Heart right ventricle (tissue), 16 donors: ENCODE measurements at regions not wholly inside any gene's neighbourhood (a gene's known extent, or its start where the extent isn't known, plus 50 kb on each side); places are given as distances from the start of the nearest gene placed in this dataset.

Source experiments
- ATAC-seq, 8 donors: fragments of 200-7000 bp; cut with Tn5 transposase; one replicate each; pipeline ENCODE4 v1.9.1; 2020; ENCODE audit warnings: mild to moderate bottlenecking in 8 of 8, moderate library complexity in 8 of 8, moderate number of reproducible peaks in 1 of 8
- DNase-seq, 2 donors: peaks; one replicate each; pipeline ENCODE4 v3.0.0-alpha.2; 2020
- H3K27ac ChIP-seq, 10 donors: fragments of 200-600 bp; sonication (generic) in 2 of 10; one replicate each; pipeline versions ENCODE4 v1.5.0 to v1.8.0; 2020 to 2022; ENCODE audit warnings: mild to moderate bottlenecking in 3 of 10
- H3K27me3 ChIP-seq, 7 donors: fragments of 200-600 bp; one replicate each; pipeline ENCODE4 v1.8.0; 2021 to 2022; ENCODE audit warnings: mild to moderate bottlenecking in 2 of 7
- H3K36me3 ChIP-seq, 9 donors: fragments of 200-600 bp; sonication (generic) in 1 of 9; one replicate each; pipeline versions ENCODE4 v1.5.0 to v1.8.0; 2020 to 2022; ENCODE audit warnings: mild to moderate bottlenecking in 2 of 9
- H3K4me1 ChIP-seq, 9 donors: fragments of 200-600 bp; sonication (generic) in 1 of 9; one replicate each; pipeline versions ENCODE4 v1.5.0 to v1.8.0; 2020 to 2022; ENCODE audit warnings: mild to moderate bottlenecking in 4 of 9
- H3K4me3 ChIP-seq, 10 donors: fragments of 200-600 bp; sonication (generic) in 2 of 10; one replicate each; pipeline versions ENCODE4 v1.5.0 to v1.8.0; 2020 to 2022; ENCODE audit warnings: mild to moderate bottlenecking in 7 of 10, moderate library complexity in 2 of 10
- H3K9me3 ChIP-seq, 11 donors: fragments of 200-600 bp in 10 of 11; sonication (generic) in 2 of 11; one replicate each; pipeline versions ENCODE4 v1.5.0 to v1.8.0; 2013 to 2022; ENCODE audit warnings: mild to moderate bottlenecking in 2 of 11, control low read depth in 1 of 11, moderate library complexity in 1 of 11
- WGBS, 2 donors: extraction: QIAGEN DNeasy Blood & Tissue Kit; methylation state at CpG; one replicate each; pipeline ENCODE4 v1.1.7; 2013; ENCODE audit warnings: inconsistent platforms in 1 of 2; 5-methylcytosine and 5-hydroxymethylcytosine counted together
- intact Hi-C, 10 donors: fragments of 100-400 bp; cut with DNase I; formaldehyde crosslinking; loops; one replicate each; pipeline versions ENCODE4 v1.11.1 to v1.14.2; 2022
- TF ChIP-seq, protein P1 (sequence below), 9 donors: fragments of 200-600 bp; sonication (generic) in 2 of 9; IDR thresholded peaks; one replicate each; pipeline versions ENCODE4 v1.5.0 to v1.8.0; 2021 to 2022; ENCODE audit warnings: antibody characterized with exemption in 9 of 9, mild to moderate bottlenecking in 5 of 9, moderate library complexity in 1 of 9
- donor health status: Arrhythmogenic right ventricular cardiomyopathy.
- donor health status: ischemic (EF 13 %, LVEDD 7.1; RV severe dilation, severe dysfunction).
- donor health status: healthy with polysubstance abuse.
- donor health status: DM: no; HTN: yes; CAD: no.
- donor health status: DM: no; HTN: no; CAD: no.
- donor health status: ischemic (EF 25% LVEDD 6.9; RV normal size, moderate dysfunction).
- donor health status: ischemic (EF 25% LVEDD 5.7; RV mildly dilated, moderate dysfunction).
- donor health status: healthy.
- donor health status: DM: yes; HTN: yes; CAD: no.
- donor health status: Ischemic cardiomyopathy.
- donor health status: ischemic (EF 35%, LVEDD 5.7; RV mildly dilated, moderate dysfunction).
- donor health status: nonischemic (EF 11% LVEDD 7.7; RV severe dilation, severe dysfunction).
- donor health status: DM: yes; HTN: yes; CAD: no.
- donor health status: PGD.
- donor health status: ischemic (EF 29% LVEDD 5.4; RV normal size, mild dysfunction).
- donor health status: nonischemic (EF 23%, LVEDD 6.1; RV moderate dilation, normal function).

DNA sequence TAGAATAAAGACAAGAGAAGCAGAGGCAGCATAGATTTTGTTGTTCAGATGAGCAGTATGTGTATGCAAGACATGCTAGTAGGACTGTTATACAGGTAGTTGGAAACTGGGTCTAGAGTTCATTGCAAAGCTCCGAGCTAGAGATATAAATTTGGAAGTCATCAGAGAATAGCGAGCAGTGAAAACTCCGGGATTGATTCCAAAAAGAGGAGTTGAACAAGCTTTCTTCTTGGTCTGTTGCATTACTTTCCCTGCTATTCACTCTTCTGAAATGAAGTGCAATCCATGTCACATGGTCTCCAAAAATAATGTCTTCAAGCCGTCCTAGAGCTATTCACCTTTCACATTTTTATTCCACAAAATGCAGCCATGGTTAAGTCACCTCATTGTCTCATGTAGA lies 67.9 kb upstream of the ZNF462 start:
- H3K36me3 ChIP-seq, result no peaks in the 10 kb centered on the region
- no peaks in the 10 kb centered on the region for H3K9me3 ChIP-seq
- H3K27ac ChIP-seq, result no peak overlapping the region
- peaks cover 0 to 15% (median 9%) of the 10 kb centered on the region in 9 donors for H3K4me1 ChIP-seq
- H3K4me3 ChIP-seq, result no peak overlapping the region
- DNase-seq (no peak), ATAC-seq (no peak)
- 61 to 74% methylated on average over 4 of the region's 4 CpGs for WGBS, 2 donors
- TF ChIP-seq, protein P1, sequence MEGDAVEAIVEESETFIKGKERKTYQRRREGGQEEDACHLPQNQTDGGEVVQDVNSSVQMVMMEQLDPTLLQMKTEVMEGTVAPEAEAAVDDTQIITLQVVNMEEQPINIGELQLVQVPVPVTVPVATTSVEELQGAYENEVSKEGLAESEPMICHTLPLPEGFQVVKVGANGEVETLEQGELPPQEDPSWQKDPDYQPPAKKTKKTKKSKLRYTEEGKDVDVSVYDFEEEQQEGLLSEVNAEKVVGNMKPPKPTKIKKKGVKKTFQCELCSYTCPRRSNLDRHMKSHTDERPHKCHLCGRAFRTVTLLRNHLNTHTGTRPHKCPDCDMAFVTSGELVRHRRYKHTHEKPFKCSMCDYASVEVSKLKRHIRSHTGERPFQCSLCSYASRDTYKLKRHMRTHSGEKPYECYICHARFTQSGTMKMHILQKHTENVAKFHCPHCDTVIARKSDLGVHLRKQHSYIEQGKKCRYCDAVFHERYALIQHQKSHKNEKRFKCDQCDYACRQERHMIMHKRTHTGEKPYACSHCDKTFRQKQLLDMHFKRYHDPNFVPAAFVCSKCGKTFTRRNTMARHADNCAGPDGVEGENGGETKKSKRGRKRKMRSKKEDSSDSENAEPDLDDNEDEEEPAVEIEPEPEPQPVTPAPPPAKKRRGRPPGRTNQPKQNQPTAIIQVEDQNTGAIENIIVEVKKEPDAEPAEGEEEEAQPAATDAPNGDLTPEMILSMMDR (IDR thresholded peaks at IDR 0.05), result no peak
- intact Hi-C loops, result no loop called here
- H3K27me3 ChIP-seq, result no peaks in the 10 kb centered on the region

DNA sequence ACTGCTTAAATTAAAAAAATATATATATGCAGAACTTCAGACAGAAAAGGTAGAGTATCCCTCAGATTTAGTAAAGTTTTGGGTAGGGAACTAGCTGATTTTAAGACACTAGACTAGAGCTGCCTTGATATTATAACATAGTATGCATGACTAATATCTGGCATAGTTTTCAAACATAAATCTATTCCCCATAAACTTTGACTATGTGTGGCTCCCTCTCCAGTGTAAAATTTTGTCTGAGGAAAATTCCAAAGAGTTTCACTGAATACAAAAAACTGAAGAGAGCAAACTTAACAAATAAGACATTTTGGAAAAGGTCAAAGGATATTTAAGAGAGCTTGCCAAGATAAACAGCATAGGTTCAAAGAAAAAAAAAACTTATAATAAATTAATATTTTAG lies 66.2 kb upstream of the ZNF462 start:
- ATAC-seq (no peak), DNase-seq (no peak)
- Histone ChIP-seq H3K4me1 (peaks cover 0 to 15% (median 9%) of the 10 kb centered on the region in 9 donors), H3K4me3 (no peak overlapping the region), H3K36me3 (no peaks in the 10 kb centered on the region), H3K27ac (no peak overlapping the region), H3K9me3 (no peaks in the 10 kb centered on the region), H3K27me3 (no peaks in the 10 kb centered on the region)
- TF ChIP-seq, protein P1 (IDR thresholded peaks at IDR 0.05), result no peak
- intact Hi-C loops, result no loop called here

DNA sequence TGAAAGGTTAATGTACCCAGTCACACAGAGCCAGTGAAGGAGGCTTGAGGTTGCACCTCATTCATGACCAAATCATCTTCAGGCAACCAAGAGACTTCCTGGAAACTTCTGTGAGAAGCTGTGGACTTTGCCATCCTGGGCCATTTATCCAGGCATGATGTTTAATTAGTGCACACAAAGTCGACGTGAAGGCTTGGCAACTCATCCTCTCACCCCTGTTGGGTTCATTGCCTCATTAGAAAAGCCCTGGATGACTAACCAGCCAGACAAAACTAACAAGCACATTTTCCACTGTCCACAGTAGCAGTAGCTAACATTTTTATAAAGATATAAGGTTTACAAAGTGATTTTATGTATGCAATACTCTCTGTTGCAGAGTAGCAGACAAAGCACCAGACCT lies 65.7 kb upstream of the ZNF462 start:
- DNase-seq (no peak), ATAC-seq (no peak)
- no peaks in the 10 kb centered on the region for H3K27me3 ChIP-seq
- H3K4me1 ChIP-seq, result peaks cover 0 to 15% (median 9%) of the 10 kb centered on the region in 9 donors
- intact Hi-C loops, result no loop called here
- no peaks in the 10 kb centered on the region for H3K36me3 ChIP-seq
- no peaks in the 10 kb centered on the region for H3K9me3 ChIP-seq
- no peak overlapping the region for H3K4me3 ChIP-seq
- no peak overlapping the region for H3K27ac ChIP-seq
- 90 to 93% methylated on average over 2 of the region's 2 CpGs for WGBS, 2 donors
- TF ChIP-seq, protein P1 (IDR thresholded peaks at IDR 0.05), result no peak

DNA sequence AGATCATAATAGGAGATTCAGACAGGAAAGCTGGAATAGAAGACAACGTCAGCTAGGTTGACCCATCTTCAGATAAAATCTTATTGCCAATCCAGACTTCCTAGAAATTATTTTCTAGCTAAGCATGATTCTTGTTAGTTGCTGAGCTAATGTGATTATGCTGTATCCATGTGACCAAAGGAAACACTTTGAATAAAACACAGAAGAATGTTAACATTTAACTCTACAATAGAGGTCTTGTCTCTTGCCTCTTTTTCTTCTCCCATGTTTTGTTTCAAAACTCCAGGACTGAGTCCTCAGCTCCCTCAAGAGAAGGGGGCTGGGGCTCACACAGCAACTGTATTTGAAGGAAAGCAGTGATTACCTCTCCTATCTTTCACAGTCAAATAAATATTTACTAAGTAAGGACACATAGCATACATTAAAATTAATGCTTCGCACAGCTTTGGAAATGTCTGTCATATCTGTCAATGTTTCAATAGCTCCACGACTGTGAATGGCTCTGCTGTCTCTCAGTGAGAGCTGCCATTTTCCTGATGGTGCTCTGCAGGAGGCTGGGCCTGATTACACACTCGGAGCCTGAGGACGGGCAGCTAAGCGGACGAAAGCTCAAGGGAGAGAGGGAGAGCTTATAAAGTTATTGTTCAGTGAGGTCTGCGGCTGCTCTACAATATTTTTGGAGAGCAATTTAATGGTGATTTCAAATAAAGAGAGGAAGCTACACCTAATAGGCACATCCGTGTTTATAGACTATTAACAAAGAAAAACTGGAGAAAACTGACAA lies 64.8 kb upstream of the ZNF462 start:
- H3K27me3 ChIP-seq, result no peaks in the 10 kb centered on the region
- ATAC-seq (no peak), DNase-seq (no peak)
- TF ChIP-seq, protein P1 (IDR thresholded peaks at IDR 0.05), result no peak
- intact Hi-C loops, result no loop called here
- H3K9me3 ChIP-seq, result no peaks in the 10 kb centered on the region
- WGBS, 2 donors, result 67 to 75% methylated on average over 9 of the region's 9 CpGs
- peaks cover 0 to 15% (median 9%) of the 10 kb centered on the region in 9 donors for H3K4me1 ChIP-seq
- H3K4me3 ChIP-seq, result no peak overlapping the region
- H3K27ac ChIP-seq, result no peak overlapping the region
- H3K36me3 ChIP-seq, result no peaks in the 10 kb centered on the region
